Naive thymus-derived CD4-positive, alpha-beta T cell (primary cell): ENCODE measurements at regions not wholly inside any gene's neighbourhood (a gene's known extent, or its start where the extent isn't known, plus 50 kb on each side); places are given as distances from the start of the nearest gene placed in this dataset.

Experiments
- ATAC-seq: fragments of 150-1000 bp; cut with Tn5 transposase; 2 replicates; pipeline ENCODE4 v1.10.0; 2021; ENCODE audit warnings: mild to moderate bottlenecking, moderate library complexity
- CTCF ChIA-PET: fragments of 350-600 bp; sonication (Branson Sonifier 250); formaldehyde crosslinking; loops from one replicate; lab custom pipeline; 2021; ENCODE audit warnings: antibody characterized with exemption; lab: Charles Lee
- POLR2A ChIA-PET: fragments of 350-600 bp; sonication (Branson Sonifier 250); formaldehyde crosslinking; loops from one replicate; lab custom pipeline; 2021; ENCODE audit warnings: antibody characterized with exemption, inconsistent platforms; lab: Charles Lee
- DNase-seq, 9 donors: peaks; one replicate each; pipeline versions ENCODE4 v3.0.0 to v3.0.0-alpha.2; 2020 to 2022; ENCODE audit warnings: mixed read lengths in 1 of 9
- H3K27ac ChIP-seq: one replicate; pipeline ENCODE4 v1.7.0; 2013; ENCODE audit warnings: mild to moderate bottlenecking, low read depth, low read length, moderate library complexity
- H3K27me3 ChIP-seq, 2 donors: one replicate each; pipeline ENCODE4 v1.7.0; 2013; ENCODE audit warnings: low read length in 2 of 2, mild to moderate bottlenecking in 2 of 2, moderate library complexity in 2 of 2; ENCODE audit not compliant: control insufficient read depth in 2 of 2, insufficient read depth in 2 of 2
- H3K36me3 ChIP-seq, 3 experiments: 1 replicate in 2 of 3; 2 replicates in 1 of 3; pipeline ENCODE4 v1.7.0; 2013; ENCODE audit warnings: low read length in 3 of 3, mild to moderate bottlenecking in 3 of 3, moderate library complexity in 1 of 3; ENCODE audit not compliant: insufficient read depth in 3 of 3, control insufficient read depth in 2 of 3
- H3K4me1 ChIP-seq, 2 donors: one replicate each; pipeline ENCODE4 v1.7.0; 2013; ENCODE audit warnings: low read length in 2 of 2, mild to moderate bottlenecking in 2 of 2, moderate library complexity in 1 of 2; ENCODE audit not compliant: control insufficient read depth in 2 of 2, insufficient read depth in 2 of 2
- H3K4me3 ChIP-seq: 2 replicates; pipeline ENCODE4 v1.7.0; 2013; ENCODE audit warnings: mild to moderate bottlenecking, low read length
- H3K9me3 ChIP-seq, 3 experiments: 1 replicate in 2 of 3; 2 replicates in 1 of 3; pipeline ENCODE4 v1.7.0; 2013; ENCODE audit warnings: low read length in 3 of 3; ENCODE audit not compliant: control insufficient read depth in 2 of 3
- H3K27ac Mint-ChIP-seq, 9 donors: one replicate each; pipeline ENCODE4 v1.8.0; 2020 to 2022; ENCODE audit warnings: mixed read lengths in 9 of 9, mild to moderate bottlenecking in 8 of 9, moderate library complexity in 5 of 9, inconsistent platforms in 2 of 9
- H3K27me3 Mint-ChIP-seq, 5 donors: one replicate each; pipeline ENCODE4 v1.8.0; 2021 to 2022; ENCODE audit warnings: mixed read lengths in 5 of 5, mild to moderate bottlenecking in 1 of 5
- H3K36me3 Mint-ChIP-seq, 5 donors: one replicate each; pipeline ENCODE4 v1.8.0; 2020 to 2022; ENCODE audit warnings: mixed read lengths in 5 of 5, mild to moderate bottlenecking in 3 of 5, inconsistent platforms in 1 of 5
- H3K4me1 Mint-ChIP-seq, 7 donors: one replicate each; pipeline ENCODE4 v1.8.0; 2020 to 2022; ENCODE audit warnings: mixed read lengths in 7 of 7, mild to moderate bottlenecking in 3 of 7, inconsistent platforms in 1 of 7
- H3K4me3 Mint-ChIP-seq, 10 donors: one replicate each; pipeline ENCODE4 v1.8.0; 2020 to 2022; ENCODE audit warnings: mild to moderate bottlenecking in 10 of 10, mixed read lengths in 10 of 10, moderate library complexity in 6 of 10, inconsistent platforms in 2 of 10
- H3K9me3 Mint-ChIP-seq, 11 donors: one replicate each; pipeline ENCODE4 v1.8.0; 2020 to 2022; ENCODE audit warnings: mixed read lengths in 11 of 11, mild to moderate bottlenecking in 4 of 11, inconsistent platforms in 1 of 11, moderate library complexity in 1 of 11
- intact Hi-C, 2 donors: fragments of 100-400 bp; cut with micrococcal nuclease; formaldehyde crosslinking; loops; one replicate each; pipeline ENCODE4 v1.15.1; 2023

GRCh38 chr7:155173905-155174304 is 103.8 kb downstream of the HTR5A start:
- Histone ChIP-seq H3K4me3 (no peak overlapping the region), H3K27ac (no peak overlapping the region), H3K27me3 (no peaks in the 10 kb centered on the region), H3K9me3 (no peaks in the 10 kb centered on the region), H3K4me1 (no peaks in the 10 kb centered on the region), H3K36me3 (no peaks in the 10 kb centered on the region)
- no peaks in the 10 kb centered on the region for H3K4me1 Mint-ChIP-seq
- H3K36me3 Mint-ChIP-seq, result no peaks in the 10 kb centered on the region
- DNase-seq (no peak), ATAC-seq (no peak)
- peaks cover 0 to 23% (median 5%) of the 10 kb centered on the region in 5 donors for H3K27me3 Mint-ChIP-seq
- peaks cover 0 to 9% (median 0%) of the 10 kb centered on the region in 11 donors for H3K9me3 Mint-ChIP-seq
- ChIA-PET POLR2A (no interaction called here), CTCF (no interaction called here)
- H3K27ac Mint-ChIP-seq, result no peak overlapping the region
- H3K4me3 Mint-ChIP-seq, result no peak overlapping the region
- intact Hi-C loops, result no loop called here

GRCh38 chr7:155178096-155178495 is 108.0 kb downstream of the HTR5A start:
- H3K4me3 Mint-ChIP-seq, result no peak overlapping the region
- no peak for DNase-seq
- no peaks in the 10 kb centered on the region for H3K36me3 Mint-ChIP-seq
- H3K4me1 Mint-ChIP-seq, result no peaks in the 10 kb centered on the region
- CTCF ChIA-PET, result no interaction called here
- Histone ChIP-seq H3K9me3 (no peaks in the 10 kb centered on the region), H3K36me3 (no peaks in the 10 kb centered on the region), H3K27ac (no peak overlapping the region), H3K4me3 (no peak overlapping the region), H3K27me3 (no peaks in the 10 kb centered on the region), H3K4me1 (no peaks in the 10 kb centered on the region)
- POLR2A ChIA-PET, result no interaction called here
- H3K27me3 Mint-ChIP-seq, result peaks cover 4 to 23% (median 14%) of the 10 kb centered on the region in 5 donors
- intact Hi-C loops, result no loop called here
- H3K27ac Mint-ChIP-seq, result no peak overlapping the region
- ATAC-seq, result no peak
- peaks cover 0 to 11% (median 0%) of the 10 kb centered on the region in 11 donors for H3K9me3 Mint-ChIP-seq

- intact Hi-C loops, result no loop called here
- Histone ChIP-seq H3K27ac (no peak overlapping the region), H3K27me3 (no peaks in the 10 kb centered on the region), H3K4me1 (no peaks in the 10 kb centered on the region), H3K9me3 (peaks cover 6 to 22% (median 9%) of the 10 kb centered on the region in 3 experiments), H3K36me3 (no peaks in the 10 kb centered on the region), H3K4me3 (no peak overlapping the region)
- no peak for ATAC-seq
- H3K4me1 Mint-ChIP-seq, result no peaks in the 10 kb centered on the region
- H3K36me3 Mint-ChIP-seq, result peaks cover 0 to 10% (median 5%) of the 10 kb centered on the region in 5 donors
- ChIA-PET POLR2A (no interaction called here), CTCF (no interaction called here)
- H3K27ac Mint-ChIP-seq, result no peak overlapping the region
- H3K9me3 Mint-ChIP-seq, result peaks cover 9 to 31% (median 20%) of the 10 kb centered on the region in 11 donors
- H3K27me3 Mint-ChIP-seq, result peaks cover 7 to 21% (median 10%) of the 10 kb centered on the region in 5 donors
- no peak overlapping the region for H3K4me3 Mint-ChIP-seq
- no peak for DNase-seq
Measured at GRCh38 chr7:155181768-155182167, 111.6 kb downstream of the HTR5A start.

- H3K9me3 ChIP-seq, result peaks cover 6 to 22% (median 9%) of the 10 kb centered on the region in 3 experiments
- no peak overlapping the region for H3K27ac ChIP-seq
- no peak overlapping the region for H3K4me3 ChIP-seq
- intact Hi-C loops, result no loop called here
- no peaks in the 10 kb centered on the region for H3K27me3 ChIP-seq
- H3K4me1 Mint-ChIP-seq, result no peaks in the 10 kb centered on the region
- peaks cover 0 to 10% (median 5%) of the 10 kb centered on the region in 5 donors for H3K36me3 Mint-ChIP-seq
- H3K4me1 ChIP-seq, result no peaks in the 10 kb centered on the region
- no peaks in the 10 kb centered on the region for H3K36me3 ChIP-seq
- ATAC-seq (no peak), DNase-seq (no peak)
- ChIA-PET POLR2A (no interaction called here), CTCF (no interaction called here)
- peaks cover 9 to 36% (median 20%) of the 10 kb centered on the region in 11 donors for H3K9me3 Mint-ChIP-seq
- H3K27ac Mint-ChIP-seq, result no peak overlapping the region
- no peak overlapping the region for H3K4me3 Mint-ChIP-seq
- peaks cover 5 to 21% (median 10%) of the 10 kb centered on the region in 5 donors for H3K27me3 Mint-ChIP-seq
Measured at GRCh38 chr7:155182406-155182970, 112.4 kb downstream of the HTR5A start.

GRCh38 chr7:155183655-155184054 is 113.5 kb downstream of the HTR5A start:
- Mint-ChIP-seq H3K4me1 (peaks cover 0 to 5% (median 0%) of the 10 kb centered on the region in 7 donors), H3K27me3 (peaks cover 3 to 21% (median 10%) of the 10 kb centered on the region in 5 donors), H3K36me3 (peaks cover 0 to 10% (median 5%) of the 10 kb centered on the region in 5 donors), H3K27ac (no peak overlapping the region), H3K4me3 (no peak overlapping the region), H3K9me3 (peaks cover 9 to 36% (median 20%) of the 10 kb centered on the region in 11 donors)
- intact Hi-C loops, result no loop called here
- Histone ChIP-seq H3K27me3 (no peaks in the 10 kb centered on the region), H3K4me1 (no peaks in the 10 kb centered on the region), H3K9me3 (peaks cover 6 to 22% (median 9%) of the 10 kb centered on the region in 3 experiments), H3K4me3 (no peak overlapping the region), H3K27ac (no peak overlapping the region), H3K36me3 (no peaks in the 10 kb centered on the region)
- POLR2A ChIA-PET, result no interaction called here
- CTCF ChIA-PET, result no interaction called here
- ATAC-seq (no peak), DNase-seq (no peak)

- H3K9me3 ChIP-seq, result peaks cover 6 to 22% (median 9%) of the 10 kb centered on the region in 3 experiments
- POLR2A ChIA-PET, result no interaction called here
- ATAC-seq (no peak), DNase-seq (no peak)
- Mint-ChIP-seq H3K27ac (no peak overlapping the region), H3K36me3 (peaks cover 0 to 10% (median 5%) of the 10 kb centered on the region in 5 donors), H3K4me1 (peaks cover 0 to 10% (median 0%) of the 10 kb centered on the region in 7 donors), H3K4me3 (no peak overlapping the region), H3K27me3 (peaks cover 3 to 21% (median 15%) of the 10 kb centered on the region in 5 donors), H3K9me3 (peaks cover 9 to 36% (median 20%) of the 10 kb centered on the region in 11 donors)
- CTCF ChIA-PET, result interaction anchor here (1.0 kb wide), 1 partner anchor 180 kb away, joined by 3 read pairs; no protein-coding TSS in a partner anchor
- no peaks in the 10 kb centered on the region for H3K27me3 ChIP-seq
- intact Hi-C loops, result no loop called here
- H3K4me1 ChIP-seq, result no peaks in the 10 kb centered on the region
- no peak overlapping the region for H3K4me3 ChIP-seq
- no peaks in the 10 kb centered on the region for H3K36me3 ChIP-seq
- H3K27ac ChIP-seq, result no peak overlapping the region
Measured at GRCh38 chr7:155184923-155185322, 112.8 kb upstream of the INSIG1 start.
